ENCODE measurements at regions not wholly inside any gene's neighbourhood (a gene's known extent, or its start where the extent isn't known, plus 50 kb on each side); places are given as distances from the start of the nearest gene placed in this dataset.
"Not testable (repeated sequence)": the region's sequence is repeated elsewhere in the genome, so short reads cannot be mapped to it uniquely, and the experiment has no call there.

GRCh38 chr1:37186246-37186756 lies 152.0 kb upstream of the GRIK3 start:
- H3K4me1 Mint-ChIP-seq (ENCODE audit: low read depth, unreplicated experiment): no peaks in the 10 kb centered on the region
- intact Hi-C loops (cut with micrococcal nuclease; ENCODE audit: unreplicated experiment): no loop called here
- POLR2A ChIA-PET: no interaction called here
- Histone ChIP-seq H3K27me3 (replicated peaks; ENCODE audit: control insufficient read depth, insufficient read depth, low read length) (no peaks in the 10 kb centered on the region), H3K36me3 (ENCODE audit: control insufficient read depth, insufficient read depth, low read length) (no peaks in the 10 kb centered on the region), H3K4me1 (no peaks in the 10 kb centered on the region), H3K4me3 (ENCODE audit: low read depth, low read length) (no peak overlapping the region), H3K9me3 (no peaks in the 10 kb centered on the region)
- BruUV-seq (replicated peaks): no TSS peak
- H3K27ac Mint-ChIP-seq (ENCODE audit: unreplicated experiment): no peak overlapping the region
- no peak for TF ChIP-seq CTCF (IDR thresholded peaks at IDR 0.05; ENCODE audit: insufficient read depth in 1 of 2, low read depth in 1 of 2, low read length in 1 of 2, severe bottlenecking in 1 of 2, unreplicated experiment in 1 of 2)
- DNase-seq: no peak
- CTCF ChIA-PET: no interaction called here
- H3K36me3 Mint-ChIP-seq (ENCODE audit: insufficient read depth, unreplicated experiment): no peaks in the 10 kb centered on the region
- H3K4me3 Mint-ChIP-seq (ENCODE audit: unreplicated experiment): no peak overlapping the region
- H3K9me3 Mint-ChIP-seq (ENCODE audit: unreplicated experiment): peaks cover 8% of the 10 kb centered on the region
- H3K27me3 Mint-ChIP-seq (ENCODE audit: insufficient read depth, unreplicated experiment): peaks cover 12% of the 10 kb centered on the region

- CTCF ChIA-PET: no interaction called here
- no TSS peak for BruUV-seq (replicated peaks)
Observed at GRCh38 chr1:37189111-37189510, 154.8 kb upstream of the GRIK3 start.

GRCh38 chr1:37197411-37197810 lies 163.1 kb upstream of the GRIK3 start:
- no TSS peak for BruUV-seq (replicated peaks)
- H3K36me3 Mint-ChIP-seq (ENCODE audit: insufficient read depth, unreplicated experiment): no peaks in the 10 kb centered on the region
- CTCF ChIA-PET: no interaction called here

More at GRCh38 chr1:37189111-37189510, 154.8 kb upstream of the GRIK3 start:
- no peaks in the 10 kb centered on the region for H3K36me3 Mint-ChIP-seq (ENCODE audit: insufficient read depth, unreplicated experiment)
- TF ChIP-seq CTCF (IDR thresholded peaks at IDR 0.05; ENCODE audit: insufficient read depth in 1 of 2, low read depth in 1 of 2, low read length in 1 of 2, severe bottlenecking in 1 of 2, unreplicated experiment in 1 of 2): no peak
- H3K4me3 ChIP-seq (ENCODE audit: low read depth, low read length): no peak overlapping the region
- no peaks in the 10 kb centered on the region for H3K9me3 ChIP-seq
- H3K4me1 Mint-ChIP-seq (ENCODE audit: low read depth, unreplicated experiment): no peaks in the 10 kb centered on the region
- intact Hi-C loops (cut with micrococcal nuclease; ENCODE audit: unreplicated experiment): no loop called here
- no peak for DNase-seq
- H3K36me3 ChIP-seq (ENCODE audit: control insufficient read depth, insufficient read depth, low read length): no peaks in the 10 kb centered on the region
- POLR2A ChIA-PET: no interaction called here
- H3K4me1 ChIP-seq: no peaks in the 10 kb centered on the region
- no peaks in the 10 kb centered on the region for H3K9me3 Mint-ChIP-seq (ENCODE audit: unreplicated experiment)
- H3K27me3 ChIP-seq (replicated peaks; ENCODE audit: control insufficient read depth, insufficient read depth, low read length): no peaks in the 10 kb centered on the region
- H3K27me3 Mint-ChIP-seq (ENCODE audit: insufficient read depth, unreplicated experiment): peaks cover 12% of the 10 kb centered on the region
- H3K4me3 Mint-ChIP-seq (ENCODE audit: unreplicated experiment): no peak overlapping the region
- H3K27ac Mint-ChIP-seq (ENCODE audit: unreplicated experiment): no peak overlapping the region

GRCh38 chr1:37214305-37214704 lies 180.0 kb upstream of the GRIK3 start:
- H3K36me3 ChIP-seq (ENCODE audit: control insufficient read depth, insufficient read depth, low read length); H3K36me3 Mint-ChIP-seq (ENCODE audit: insufficient read depth, unreplicated experiment); H3K9me3 ChIP-seq; H3K4me1 ChIP-seq; CTCF ChIA-PET; H3K4me1 Mint-ChIP-seq (ENCODE audit: low read depth, unreplicated experiment); H3K4me3 ChIP-seq (ENCODE audit: low read depth, low read length); BruUV-seq (replicated peaks); H3K9me3 Mint-ChIP-seq (ENCODE audit: unreplicated experiment); H3K27me3 ChIP-seq (replicated peaks; ENCODE audit: control insufficient read depth, insufficient read depth, low read length); H3K4me3 Mint-ChIP-seq (ENCODE audit: unreplicated experiment); DNase-seq; H3K27me3 Mint-ChIP-seq (ENCODE audit: insufficient read depth, unreplicated experiment); intact Hi-C loops (cut with micrococcal nuclease; ENCODE audit: unreplicated experiment); POLR2A ChIA-PET; H3K27ac Mint-ChIP-seq (ENCODE audit: unreplicated experiment): not testable (repeated sequence)

More at GRCh38 chr1:37197411-37197810, 163.1 kb upstream of the GRIK3 start:
- no peak for TF ChIP-seq CTCF (IDR thresholded peaks at IDR 0.05; ENCODE audit: insufficient read depth in 1 of 2, low read depth in 1 of 2, low read length in 1 of 2, severe bottlenecking in 1 of 2, unreplicated experiment in 1 of 2)
- Histone ChIP-seq H3K27me3 (replicated peaks; ENCODE audit: control insufficient read depth, insufficient read depth, low read length) (no peaks in the 10 kb centered on the region), H3K4me1 (no peaks in the 10 kb centered on the region), H3K9me3 (no peaks in the 10 kb centered on the region), H3K36me3 (ENCODE audit: control insufficient read depth, insufficient read depth, low read length) (no peaks in the 10 kb centered on the region), H3K4me3 (ENCODE audit: low read depth, low read length) (no peak overlapping the region)
- H3K4me1 Mint-ChIP-seq (ENCODE audit: low read depth, unreplicated experiment): no peaks in the 10 kb centered on the region
- H3K27ac Mint-ChIP-seq (ENCODE audit: unreplicated experiment): no peak overlapping the region
- POLR2A ChIA-PET: no interaction called here
- no peaks in the 10 kb centered on the region for H3K9me3 Mint-ChIP-seq (ENCODE audit: unreplicated experiment)
- intact Hi-C loops (cut with micrococcal nuclease; ENCODE audit: unreplicated experiment): no loop called here
- no peak overlapping the region for H3K4me3 Mint-ChIP-seq (ENCODE audit: unreplicated experiment)
- H3K27me3 Mint-ChIP-seq (ENCODE audit: insufficient read depth, unreplicated experiment): peaks cover 8% of the 10 kb centered on the region
- no peak for DNase-seq

Data from Caco-2 (cell line).